Uterus (tissue), 2 donors: ENCODE measurements at regions not wholly inside any gene's neighbourhood (a gene's known extent, or its start where the extent isn't known, plus 50 kb on each side); places are given as distances from the start of the nearest gene placed in this dataset.

Experiments used
- CTCF ChIP-seq, 4 experiments: fragments of 200-600 bp in 2 of 4; fragments of 450-650 bp in 2 of 4; sonication (generic) in 2 of 4; IDR thresholded peaks; one replicate each; pipeline ENCODE4 v1.5.1; 2016 to 2019; ENCODE audit warnings: antibody characterized with exemption in 4 of 4, mild to moderate bottlenecking in 2 of 4, moderate library complexity in 1 of 4
- POLR2A ChIP-seq, 2 donors: fragments of 450-650 bp; IDR thresholded peaks; one replicate each; pipeline ENCODE4 v1.6.1; 2016; ENCODE audit warnings: antibody characterized with exemption in 2 of 2, mild to moderate bottlenecking in 1 of 2, moderate library complexity in 1 of 2

GRCh38 chr19:5216141-5216847 is 124.3 kb downstream of the PTPRS start:
- TF ChIP-seq POLR2A (IDR thresholded peaks at IDR 0.05) (no peak), CTCF (IDR thresholded peaks at IDR 0.05) (no peak)
